Fibroblast of skin of scalp (primary cell): ENCODE measurements at regions not wholly inside any gene's neighbourhood (a gene's known extent, or its start where the extent isn't known, plus 50 kb on each side); places are given as distances from the start of the nearest gene placed in this dataset.

Experiments
- DNase-seq: peaks from one replicate; pipeline ENCODE4 v3.0.0-alpha.2; 2013

DNA sequence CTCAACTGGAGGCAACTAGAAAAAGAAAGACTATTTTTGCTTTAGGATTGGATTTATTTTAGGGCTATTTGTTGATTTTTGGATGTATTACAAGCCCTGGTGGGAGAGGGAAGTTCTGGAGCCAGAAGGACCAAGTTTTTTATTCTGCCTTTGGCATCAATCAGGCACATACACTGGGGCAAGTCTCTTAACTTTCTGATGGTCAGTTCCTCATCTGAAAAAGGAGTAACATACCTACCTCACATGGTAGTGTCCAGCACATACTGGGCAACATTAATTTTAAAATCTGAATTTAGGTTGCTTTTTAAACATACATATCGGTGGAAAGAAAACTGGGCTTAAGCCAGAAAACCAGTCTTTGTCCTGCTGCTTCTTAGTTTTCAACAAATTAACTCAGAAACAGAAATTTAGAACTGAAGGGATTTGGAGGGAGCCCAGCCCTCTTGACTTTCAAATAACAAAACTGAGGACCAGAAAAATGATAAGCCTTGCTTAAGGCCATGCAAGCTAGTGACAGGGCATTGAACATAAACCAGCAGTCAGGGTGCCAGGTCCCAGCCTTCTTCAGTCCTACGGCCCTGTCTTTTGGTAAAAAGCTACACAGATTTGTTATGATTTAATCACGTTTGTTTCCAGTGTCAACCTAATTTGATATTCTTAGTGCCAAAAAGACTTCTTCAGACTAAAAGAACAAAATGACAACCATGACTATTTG lies 90.2 kb upstream of the SLC38A2 start:
- DNase-seq = no peak

DNA sequence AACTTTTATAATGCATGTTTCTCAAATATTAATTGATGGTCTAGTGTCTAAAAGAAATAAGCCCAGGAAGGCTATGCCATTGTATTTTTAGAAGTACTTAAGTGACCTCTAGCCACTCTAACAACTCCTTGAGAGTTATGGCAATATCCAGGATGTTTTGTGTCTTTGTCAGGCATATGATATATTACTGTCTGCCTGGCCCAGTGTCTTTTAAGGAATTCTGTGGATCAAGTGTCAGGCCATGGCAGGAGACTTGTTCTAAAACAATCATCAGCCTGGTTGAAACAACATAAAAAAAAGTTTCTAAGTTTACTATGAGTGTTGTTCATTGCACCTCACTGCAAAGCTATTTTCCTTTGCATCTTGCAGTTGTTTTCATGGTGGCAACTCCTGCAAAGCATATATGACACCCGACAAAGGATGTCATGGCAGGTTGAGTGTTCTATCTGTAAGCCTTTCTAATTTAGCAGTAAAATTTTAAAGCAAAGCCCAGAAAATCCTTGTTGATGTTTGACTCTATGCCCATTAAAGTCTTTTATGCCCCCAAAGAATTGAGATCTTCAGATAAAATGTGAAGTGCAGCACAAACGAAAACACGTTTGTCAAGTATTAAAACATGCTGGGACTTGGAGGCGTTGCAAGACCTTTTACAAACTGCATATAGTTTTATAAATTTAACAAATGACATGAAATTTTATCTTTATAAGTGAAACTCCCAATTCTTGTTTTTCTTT lies 89.5 kb upstream of the SLC38A2 start:
- peak; percentile 27 for DNase-seq

DNA sequence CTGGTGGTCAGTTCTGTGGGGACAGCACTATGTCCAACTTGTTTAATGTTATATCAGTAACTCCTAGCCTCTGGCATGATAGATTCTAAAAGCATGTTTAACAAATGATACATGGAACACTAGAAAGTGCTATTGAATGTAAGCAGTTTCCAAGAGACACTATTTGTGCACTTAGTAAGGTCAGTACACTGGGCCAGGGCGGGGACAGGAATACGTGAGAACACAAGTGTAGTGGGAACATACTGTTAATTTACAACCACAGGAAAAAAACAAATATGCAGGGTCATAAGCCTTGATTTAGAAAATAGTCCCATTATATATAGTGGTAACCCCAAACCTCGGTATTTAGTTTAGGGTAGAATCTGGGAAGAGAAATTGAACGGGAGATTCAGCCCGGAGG lies 88.9 kb upstream of the SLC38A2 start:
- DNase-seq = no peak

DNA sequence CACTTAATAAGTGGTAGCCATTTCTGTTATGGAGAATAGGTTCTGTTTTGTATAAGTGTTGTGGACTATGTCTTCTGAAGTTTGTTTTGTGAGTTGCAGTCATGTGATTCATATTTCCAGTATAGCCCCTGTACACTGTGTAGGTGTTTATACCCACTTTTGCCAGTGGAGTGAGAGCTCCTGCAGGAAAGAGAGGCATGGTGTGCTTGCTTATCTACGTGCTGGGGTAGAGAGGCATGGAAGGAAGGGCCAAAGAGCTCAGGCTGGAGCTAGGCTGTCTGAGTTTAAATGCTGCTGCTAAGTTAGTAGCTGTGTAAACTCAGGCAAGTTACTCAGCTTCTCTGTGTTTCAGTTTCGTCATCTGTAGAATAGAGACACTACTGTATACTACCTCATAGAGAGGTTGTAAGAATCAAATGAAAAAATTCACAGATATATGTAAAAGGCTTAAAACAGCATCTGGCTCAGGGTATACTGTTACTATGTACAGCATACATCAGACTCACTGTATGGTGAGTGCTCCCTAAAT lies 88.2 kb upstream of the SLC38A2 start:
- no peak for DNase-seq

DNA sequence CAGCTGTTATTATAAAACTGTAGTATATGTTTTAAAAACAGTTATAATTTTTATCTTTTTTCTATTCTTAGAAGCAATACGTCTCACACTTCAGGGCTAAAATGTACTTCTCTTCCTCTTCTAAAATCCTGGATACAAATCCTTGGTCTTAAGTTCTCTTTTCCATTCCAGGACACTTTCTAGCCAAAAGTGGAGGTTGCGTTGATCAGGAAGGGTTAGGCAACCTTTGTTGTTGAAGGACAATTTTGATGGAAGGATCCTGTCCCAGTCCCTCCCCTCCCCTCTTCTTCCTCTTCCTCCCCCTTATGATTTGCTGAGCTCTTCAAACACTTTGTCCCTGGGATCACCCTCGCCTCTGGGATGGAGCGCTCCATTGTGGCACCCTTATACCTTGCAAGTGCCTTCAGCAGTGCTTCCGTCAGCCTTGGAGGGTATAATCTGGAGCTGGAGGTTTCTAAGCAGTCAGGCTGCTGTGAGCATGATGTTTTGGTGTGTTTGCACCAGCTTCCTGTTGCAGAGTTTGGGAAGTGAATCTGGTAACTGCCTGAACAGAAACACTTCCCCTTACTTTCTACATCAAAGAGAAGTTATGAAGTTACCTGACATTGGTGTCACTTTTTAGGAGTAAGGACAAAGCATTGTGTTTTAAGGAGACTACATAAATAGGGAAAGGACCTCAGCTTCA lies 87.4 kb upstream of the SLC38A2 start:
- no peak for DNase-seq

DNA sequence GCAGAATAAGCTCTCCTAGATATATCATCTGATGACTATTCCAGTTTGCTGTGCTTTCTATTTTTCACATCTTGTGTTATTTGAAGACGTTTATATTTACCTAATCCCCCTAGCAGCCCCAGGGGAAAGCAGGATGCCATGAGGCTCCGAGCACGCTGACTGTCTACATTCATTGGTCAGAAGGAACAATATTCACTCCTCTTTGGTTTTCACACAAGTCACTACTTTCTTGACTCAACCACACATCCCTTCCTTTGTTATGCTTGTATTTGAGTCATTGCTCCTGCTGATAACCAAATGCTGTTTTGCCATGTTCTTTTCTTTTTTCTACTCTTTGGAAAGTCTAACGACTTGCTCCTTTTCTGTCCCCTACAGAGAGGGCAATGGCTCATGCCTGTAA lies 86.5 kb upstream of the SLC38A2 start:
- peak; percentile 86 for DNase-seq

DNA sequence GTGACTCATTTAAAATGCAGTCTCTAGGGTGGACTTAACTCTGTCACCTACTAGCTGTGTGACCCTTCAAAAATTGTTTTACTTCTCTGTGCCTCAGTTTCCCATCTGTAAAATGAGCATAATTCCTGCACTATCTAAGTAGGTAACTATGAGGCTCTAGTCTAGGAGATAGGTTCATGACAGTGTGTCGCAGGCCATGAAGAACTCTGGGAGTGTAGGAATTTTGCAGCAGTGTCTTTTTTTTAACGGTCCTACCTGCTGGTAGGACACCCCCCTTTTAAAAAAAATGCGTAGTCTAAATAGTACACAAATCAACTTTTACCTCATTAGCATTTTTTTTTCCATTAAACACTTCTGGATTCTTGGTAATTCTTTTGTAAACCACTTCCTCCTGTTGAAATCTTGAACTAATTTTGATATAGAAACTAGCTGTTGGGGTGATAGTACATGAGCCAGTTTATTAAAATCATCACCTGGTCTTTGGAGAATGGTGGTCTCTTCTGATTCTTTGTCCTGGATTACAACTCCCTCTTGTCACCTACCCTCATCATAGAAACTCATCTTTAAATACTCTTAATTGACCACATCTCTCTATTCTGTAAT lies 86.0 kb upstream of the SLC38A2 start:
- no peak for DNase-seq

DNA sequence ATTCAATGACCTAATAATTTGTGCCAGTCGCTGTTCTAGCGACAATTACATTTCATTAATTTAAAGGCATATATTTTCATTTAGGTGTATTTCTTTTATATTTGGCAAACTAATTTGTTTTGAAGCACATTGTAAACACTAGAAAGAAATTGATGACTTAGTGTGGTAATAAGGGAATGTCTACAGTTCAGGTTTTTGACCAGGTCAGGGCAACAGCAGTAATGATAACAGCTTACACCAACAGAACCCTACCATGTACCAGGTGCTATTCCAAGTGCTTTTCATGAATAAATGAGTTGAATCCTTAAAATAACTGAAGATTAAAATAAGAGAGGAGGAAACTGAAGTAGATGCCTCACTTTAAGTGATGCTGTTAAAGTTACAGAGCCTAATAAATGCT lies 85.4 kb upstream of the SLC38A2 start:
- no peak for DNase-seq

DNA sequence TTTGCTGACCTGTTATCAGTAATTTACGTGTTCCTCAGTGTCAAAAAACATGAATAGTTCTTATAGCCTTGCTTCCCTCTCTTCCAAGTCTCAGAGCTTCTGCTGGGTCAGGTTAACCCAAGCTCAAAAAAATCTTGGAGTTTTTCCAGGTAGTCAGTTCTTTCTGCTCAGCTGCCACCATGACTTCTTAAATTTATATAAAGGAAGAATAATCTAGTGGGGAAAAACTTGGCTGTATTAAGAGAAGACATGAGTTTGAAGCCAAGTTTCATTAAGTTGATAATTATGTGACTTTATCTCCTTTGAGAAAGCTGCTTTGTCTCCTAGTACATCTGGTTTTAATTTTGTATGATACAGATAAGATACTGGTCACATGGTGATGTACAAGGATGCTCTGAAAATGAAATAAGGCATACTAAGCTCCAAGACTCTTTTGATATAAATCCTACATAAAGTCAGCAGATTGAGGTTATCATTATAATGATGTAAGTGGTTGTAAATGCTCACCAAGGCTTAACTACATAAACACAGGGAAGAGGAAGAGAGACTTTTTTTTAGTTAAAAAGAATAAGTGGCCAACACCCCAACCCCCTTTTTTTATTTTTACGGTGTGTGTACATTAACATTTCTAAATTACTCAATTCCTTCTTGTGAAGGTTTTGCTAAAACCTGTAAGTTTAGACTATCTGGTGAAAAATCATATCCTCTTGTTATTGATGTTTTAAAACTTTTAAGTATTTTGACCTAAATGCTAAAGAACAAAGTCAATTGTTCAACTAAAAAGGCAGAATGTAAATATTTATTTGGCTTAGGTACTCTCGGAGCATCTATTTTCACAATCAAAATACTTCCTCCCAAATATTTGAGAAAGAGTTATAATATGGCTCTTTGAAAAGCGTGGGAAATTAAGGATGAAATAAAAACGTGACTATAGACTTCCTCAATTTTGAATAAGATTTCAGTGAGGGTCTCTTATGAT lies 84.1 kb upstream of the SLC38A2 start:
- DNase-seq = peak; percentile 35

DNA sequence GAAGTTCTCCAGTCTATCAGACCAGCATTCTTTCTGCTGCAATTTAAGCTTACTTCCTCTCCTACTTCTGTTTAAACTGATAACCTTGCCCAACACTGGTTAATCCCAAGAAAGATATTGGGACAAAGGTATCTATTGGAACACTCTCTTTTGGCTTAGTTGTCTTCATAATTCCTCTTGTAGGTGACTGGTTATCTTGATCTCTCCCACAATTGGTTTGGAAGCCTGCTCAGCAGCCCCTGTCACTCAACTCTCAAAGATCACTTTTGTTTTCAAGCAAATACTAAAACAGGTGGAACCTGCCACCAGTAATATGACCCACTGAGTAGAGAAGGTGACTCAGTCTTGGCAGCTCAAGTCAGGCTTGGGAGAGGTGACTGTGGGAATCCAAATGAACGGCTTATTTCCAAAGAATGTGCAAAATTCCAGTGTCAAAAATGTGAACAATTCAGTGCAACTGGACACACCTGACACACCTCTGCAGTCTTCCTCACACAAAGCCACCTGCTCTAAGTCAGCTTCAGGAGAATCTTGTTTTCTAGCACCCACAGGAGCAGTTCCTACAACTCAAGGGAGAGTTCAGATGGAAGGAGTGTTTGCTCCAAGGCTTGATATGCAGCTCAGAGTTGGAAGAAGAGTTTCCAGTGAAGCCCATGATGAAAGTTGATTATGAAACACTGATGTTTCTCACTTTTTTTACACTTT lies 83.2 kb upstream of the SLC38A2 start:
- DNase-seq = no peak

DNA sequence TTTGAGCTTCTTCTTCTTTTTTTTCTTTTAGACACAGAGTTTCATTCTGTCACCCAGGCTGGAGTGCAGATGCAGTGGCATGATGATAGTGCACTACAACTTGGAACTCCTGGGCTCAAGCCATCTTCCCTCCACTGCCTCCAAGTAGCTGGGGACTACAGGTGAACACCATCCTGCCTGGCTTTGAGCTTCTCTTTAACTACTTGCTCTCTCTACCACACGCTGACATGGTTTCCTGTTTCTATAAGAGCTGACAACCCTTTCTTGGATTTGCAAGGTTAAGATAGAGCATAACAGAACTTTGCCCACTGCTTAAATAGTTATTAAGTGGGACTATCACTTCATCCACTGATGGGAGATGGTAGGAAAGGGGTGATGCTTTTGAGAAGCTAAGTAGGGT lies 82.4 kb upstream of the SLC38A2 start:
- DNase-seq = no peak

DNA sequence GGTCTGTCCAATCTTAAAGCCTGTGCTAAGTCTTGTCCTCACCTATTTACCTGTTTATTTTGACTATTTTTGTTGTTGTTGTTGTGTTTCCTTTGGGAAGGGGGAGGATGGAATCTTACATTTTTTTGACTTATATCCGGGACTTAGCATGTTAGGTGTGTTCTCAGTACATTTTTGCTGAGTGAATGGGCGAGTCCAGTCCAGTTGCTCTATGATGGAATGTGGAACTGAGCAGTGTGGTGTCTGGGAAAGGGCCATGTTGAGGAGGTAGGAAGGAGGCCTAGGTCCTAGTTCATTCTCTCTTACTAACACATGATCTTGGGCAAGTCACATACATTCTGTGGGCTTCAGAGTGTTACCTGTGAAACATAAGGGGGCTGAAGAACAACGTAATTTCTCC lies 80.9 kb upstream of the SLC38A2 start:
- no peak for DNase-seq

DNA sequence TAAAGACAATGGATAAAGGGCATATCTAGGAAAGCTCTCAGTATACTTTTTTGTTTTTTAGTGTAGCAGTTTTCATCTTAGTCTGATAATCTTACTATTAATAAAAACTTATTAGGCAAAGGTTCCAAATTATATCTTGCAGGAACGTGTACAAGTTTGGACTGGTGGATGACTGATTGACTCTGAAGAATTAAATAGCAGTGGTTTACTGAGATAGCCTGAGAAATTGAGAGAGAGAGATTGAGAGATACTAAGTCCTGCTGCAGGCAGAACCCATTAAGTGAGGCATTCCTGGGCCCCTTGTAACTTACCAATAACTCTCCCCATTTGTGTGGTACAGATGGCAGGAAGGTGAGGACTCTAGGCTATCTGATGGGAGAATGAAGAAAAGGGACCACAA lies 80.2 kb upstream of the SLC38A2 start:
- DNase-seq = no peak

DNA sequence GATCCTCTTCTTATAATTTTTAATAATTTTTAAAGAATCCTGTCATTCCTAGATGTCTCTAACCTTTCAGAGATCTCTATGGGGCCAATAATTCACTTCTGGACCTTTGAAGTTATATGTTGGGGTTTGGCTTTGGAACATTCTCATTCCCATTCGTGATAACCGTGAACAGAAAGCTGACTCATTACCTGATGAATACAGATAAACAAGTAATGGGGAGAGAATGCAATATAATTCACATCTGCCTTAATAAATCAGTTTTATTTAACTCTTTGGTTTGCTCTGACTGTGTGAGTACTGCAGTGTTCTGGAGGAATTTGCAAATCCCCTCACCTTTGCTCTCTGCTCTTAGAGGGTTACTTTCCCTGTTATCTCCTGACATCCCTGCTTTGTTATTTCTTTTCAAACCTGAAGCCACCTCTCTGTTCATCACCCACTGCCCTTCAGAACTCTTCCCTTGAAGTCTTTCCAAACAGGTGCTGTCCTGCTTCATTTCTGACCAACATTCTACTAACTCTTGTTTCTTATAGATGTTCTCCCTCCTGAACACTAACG lies 79.6 kb upstream of the SLC38A2 start:
- DNase-seq = no peak

DNA sequence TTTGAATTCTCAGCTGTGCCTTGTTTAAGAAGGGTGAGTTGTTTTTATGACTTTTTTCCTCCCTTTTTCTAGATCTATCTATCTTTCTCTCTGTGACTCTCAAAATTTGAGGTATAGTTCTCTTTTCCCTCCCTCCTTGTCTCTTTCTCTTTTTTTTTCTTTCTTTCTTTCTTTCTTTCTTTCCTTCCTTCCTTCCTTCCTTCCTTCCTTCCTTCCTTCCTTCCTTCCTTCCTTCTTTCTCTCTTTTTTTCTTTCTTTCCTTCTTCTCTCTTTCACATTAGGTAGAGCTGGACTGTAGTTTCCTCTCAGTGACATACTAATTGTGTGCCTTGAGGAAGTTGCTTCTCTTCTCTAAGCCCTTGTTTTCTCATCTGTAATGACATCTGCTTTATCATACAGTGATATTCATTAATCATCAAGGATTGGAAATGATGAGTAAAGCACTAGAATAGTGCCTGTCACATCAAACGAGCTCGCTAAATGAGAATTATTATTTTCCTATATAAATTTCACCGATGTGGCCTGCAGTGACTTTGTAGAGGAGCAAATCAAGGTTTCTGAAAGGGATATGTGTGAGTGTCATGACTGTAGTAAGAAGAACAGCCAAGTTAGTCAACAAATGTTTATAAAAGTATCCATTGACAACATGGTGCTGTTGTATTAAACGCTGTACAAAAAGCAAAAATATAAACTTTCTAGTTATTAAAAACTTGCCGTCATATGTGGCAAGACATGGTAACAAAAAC lies 78.9 kb upstream of the SLC38A2 start:
- no peak for DNase-seq

DNA sequence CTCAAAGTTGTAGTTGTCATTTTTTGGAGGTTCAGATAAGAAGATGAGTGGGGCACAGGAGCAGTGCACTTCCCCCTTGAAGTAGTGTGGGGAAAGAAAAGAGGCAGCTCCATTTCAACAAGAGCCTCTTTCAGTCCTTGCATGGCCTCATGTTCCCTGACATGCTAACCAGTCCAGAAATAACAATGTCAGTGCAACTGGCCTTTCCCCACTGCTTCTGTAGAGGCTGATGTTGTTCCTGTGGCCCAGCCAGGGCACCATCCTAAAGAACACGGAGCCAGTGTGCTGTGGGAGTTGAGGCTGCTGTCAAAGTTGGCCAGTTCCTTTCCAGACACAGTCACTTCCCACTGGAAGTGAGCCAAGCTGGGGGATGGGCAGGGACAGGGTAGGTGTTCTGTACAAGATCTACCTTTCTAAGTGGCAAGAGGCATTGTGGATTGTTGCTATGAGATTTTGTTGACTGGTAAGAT lies 77.7 kb upstream of the SLC38A2 start:
- no peak for DNase-seq

DNA sequence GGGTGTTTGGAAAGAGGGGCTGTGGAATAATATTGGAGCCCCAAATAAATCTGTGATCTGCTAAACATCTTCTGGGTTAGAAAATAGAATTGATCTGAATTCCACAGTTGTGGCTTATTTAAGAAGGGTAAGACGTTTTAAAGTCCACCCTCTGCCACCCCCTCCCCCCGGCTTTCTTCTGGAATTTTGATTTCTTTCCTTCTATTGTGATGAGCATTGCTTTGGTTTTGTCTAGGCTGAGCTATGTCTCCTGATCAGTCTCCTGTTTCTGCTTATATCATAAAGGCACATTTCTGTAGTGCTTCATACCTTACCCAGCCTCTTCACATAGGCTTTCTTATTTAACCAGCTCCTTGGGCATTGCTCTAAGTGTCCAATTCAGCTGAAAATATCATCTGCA lies 77.3 kb upstream of the SLC38A2 start:
- no peak for DNase-seq

DNA sequence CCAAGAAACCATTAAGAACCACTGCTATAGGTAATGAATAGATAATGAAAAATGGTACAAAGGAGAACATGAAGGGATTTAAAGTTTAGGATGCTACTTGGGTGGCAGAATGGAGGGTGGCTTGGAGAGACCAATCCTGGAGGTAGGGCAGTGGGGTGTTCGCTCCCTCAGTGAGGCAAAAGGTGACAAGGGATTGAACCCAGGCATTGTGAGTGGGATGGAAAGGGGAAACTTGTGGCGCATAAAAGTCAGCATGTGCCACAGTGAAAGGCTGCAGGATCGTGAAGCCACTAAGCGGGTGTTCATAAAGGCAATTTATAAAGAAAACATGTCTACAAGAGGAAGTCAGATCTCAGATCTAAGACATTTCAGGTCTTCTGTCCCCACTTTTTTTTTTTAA lies 76.7 kb upstream of the SLC38A2 start:
- no peak for DNase-seq

DNA sequence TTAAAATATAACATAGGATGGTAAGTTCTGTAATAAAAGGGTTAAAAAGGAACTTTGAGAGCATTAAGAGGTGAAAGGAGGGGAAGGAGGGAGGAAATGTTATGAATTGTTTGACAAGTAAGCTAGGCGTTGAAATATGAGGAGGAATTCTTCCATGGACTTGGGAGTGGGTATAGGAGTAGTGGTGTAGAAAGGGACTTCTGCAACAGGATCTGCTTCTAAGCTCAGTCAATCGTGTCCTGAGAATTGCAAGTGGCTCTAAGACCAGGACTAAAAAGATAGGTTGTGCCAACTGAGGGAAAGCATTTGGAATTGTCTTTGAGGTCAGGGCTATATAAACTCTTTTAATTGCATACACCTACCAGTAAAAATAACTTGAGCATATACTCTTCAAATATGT lies 74.1 kb upstream of the SLC38A2 start:
- no peak for DNase-seq
